Esophagus muscularis mucosa (tissue), 4 donors: ENCODE measurements at regions not wholly inside any gene's neighbourhood (a gene's known extent, or its start where the extent isn't known, plus 50 kb on each side); places are given as distances from the start of the nearest gene placed in this dataset.

Experiments
- DNase-seq: peaks from one replicate; pipeline ENCODE4 v3.0.0-alpha.2; 2017; ENCODE audit errors: extremely low spot score
- H3K27ac ChIP-seq, 4 donors: fragments of 200-600 bp; sonication (generic); replicated peaks in 1 of 4; 1 replicate in 3 of 4; 2 replicates in 1 of 4; pipeline ENCODE4 v1.5.1; 2016 to 2019; ENCODE audit warnings: mild to moderate bottlenecking in 1 of 4
- H3K27me3 ChIP-seq, 4 donors: fragments of 200-600 bp; sonication (generic); one replicate each; pipeline versions ENCODE4 v1.5.1 to v1.6.0; 2016 to 2019
- H3K36me3 ChIP-seq, 4 donors: fragments of 200-600 bp; sonication (generic); one replicate each; pipeline ENCODE4 v1.5.1; 2016 to 2019
- H3K4me1 ChIP-seq, 4 donors: fragments of 200-600 bp; sonication (generic); one replicate each; pipeline ENCODE4 v1.5.1; 2016 to 2019
- H3K4me3 ChIP-seq, 4 donors: fragments of 200-600 bp; sonication (generic); 1 replicate in 2 of 4; 2 replicates in 2 of 4; pipeline ENCODE4 v1.5.1; 2016 to 2019; ENCODE audit warnings: mild to moderate bottlenecking in 4 of 4, moderate library complexity in 1 of 4
- H3K9me3 ChIP-seq, 4 donors: fragments of 200-600 bp; sonication (generic); 1 replicate in 3 of 4; 2 replicates in 1 of 4; pipeline ENCODE4 v1.5.1; 2016 to 2019
- EP300 ChIP-seq: sonication (generic); formaldehyde crosslinking; IDR thresholded peaks from one replicate; pipeline ENCODE4 v1.6.1; 2017; ENCODE audit warnings: antibody characterized with exemption
- POLR2A ChIP-seq: fragments of 450-650 bp; IDR thresholded peaks from one replicate; pipeline ENCODE4 v1.6.1; 2017; ENCODE audit warnings: antibody characterized with exemption, moderate library complexity, mild to moderate bottlenecking, low read depth
- POLR2AphosphoS5 ChIP-seq, 2 donors: sonication (generic); formaldehyde crosslinking; IDR thresholded peaks; one replicate each; pipeline ENCODE4 v1.6.1; 2017; ENCODE audit warnings: antibody characterized with exemption in 2 of 2
- WGBS: methylation state at CpG from one replicate; pipeline ENCODE4 v1.1.5; 2018; 5-methylcytosine and 5-hydroxymethylcytosine counted together
- intact Hi-C: fragments of 100-400 bp; cut with DNase I; formaldehyde crosslinking; loops from one replicate; pipeline ENCODE4 v1.15.1; 2023
- TF ChIP-seq, protein P1 (sequence below), 3 experiments: fragments of 200-600 bp in 2 of 3; fragments of 450-650 bp in 1 of 3; sonication (generic) in 2 of 3; IDR thresholded peaks; one replicate each; pipeline ENCODE4 v1.5.1; 2017 to 2019; ENCODE audit warnings: antibody characterized with exemption in 3 of 3, mild to moderate bottlenecking in 2 of 3, moderate library complexity in 1 of 3

DNA sequence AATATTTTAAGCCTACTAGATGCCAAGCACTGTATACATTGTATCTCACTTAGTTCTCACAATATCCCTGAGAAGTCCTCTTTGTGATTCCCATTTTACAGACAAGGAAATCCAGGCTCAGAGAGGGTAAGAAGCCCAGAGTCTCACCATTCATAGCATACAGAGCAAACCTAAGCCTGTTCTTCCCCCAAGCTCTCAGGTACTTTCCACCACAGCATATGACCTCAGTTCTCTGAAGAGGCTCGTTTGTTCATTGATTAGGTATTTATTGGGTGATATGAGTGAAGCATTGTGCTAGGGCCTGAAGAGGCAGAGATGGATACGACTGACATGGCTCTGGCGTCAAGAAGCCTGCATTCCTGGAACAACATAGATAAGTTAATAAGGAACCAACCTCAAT is 310.9 kb upstream of the UMPS start:
- intact Hi-C loops: no loop called here
- TF ChIP-seq POLR2A (no peak), POLR2AphosphoS5 (IDR thresholded peaks at IDR 0.05) (no peak), EP300 (no peak)
- TF ChIP-seq, protein P1, sequence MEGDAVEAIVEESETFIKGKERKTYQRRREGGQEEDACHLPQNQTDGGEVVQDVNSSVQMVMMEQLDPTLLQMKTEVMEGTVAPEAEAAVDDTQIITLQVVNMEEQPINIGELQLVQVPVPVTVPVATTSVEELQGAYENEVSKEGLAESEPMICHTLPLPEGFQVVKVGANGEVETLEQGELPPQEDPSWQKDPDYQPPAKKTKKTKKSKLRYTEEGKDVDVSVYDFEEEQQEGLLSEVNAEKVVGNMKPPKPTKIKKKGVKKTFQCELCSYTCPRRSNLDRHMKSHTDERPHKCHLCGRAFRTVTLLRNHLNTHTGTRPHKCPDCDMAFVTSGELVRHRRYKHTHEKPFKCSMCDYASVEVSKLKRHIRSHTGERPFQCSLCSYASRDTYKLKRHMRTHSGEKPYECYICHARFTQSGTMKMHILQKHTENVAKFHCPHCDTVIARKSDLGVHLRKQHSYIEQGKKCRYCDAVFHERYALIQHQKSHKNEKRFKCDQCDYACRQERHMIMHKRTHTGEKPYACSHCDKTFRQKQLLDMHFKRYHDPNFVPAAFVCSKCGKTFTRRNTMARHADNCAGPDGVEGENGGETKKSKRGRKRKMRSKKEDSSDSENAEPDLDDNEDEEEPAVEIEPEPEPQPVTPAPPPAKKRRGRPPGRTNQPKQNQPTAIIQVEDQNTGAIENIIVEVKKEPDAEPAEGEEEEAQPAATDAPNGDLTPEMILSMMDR (IDR thresholded peaks at IDR 0.05): no peak
- Histone ChIP-seq H3K27ac (peak overlapping the region in 3 of 4 donors; percentile 68 to 72 (median 69)), H3K36me3 (peaks cover 0 to 66% (median 21%) of the 10 kb centered on the region in 4 donors), H3K9me3 (no peaks in the 10 kb centered on the region), H3K4me1 (peaks cover 3 to 41% (median 27%) of the 10 kb centered on the region in 4 donors), H3K27me3 (no peaks in the 10 kb centered on the region), H3K4me3 (no peak overlapping the region)
- 84% methylated on average over 3 of the region's 3 CpGs for WGBS
- no peak for DNase-seq

DNA sequence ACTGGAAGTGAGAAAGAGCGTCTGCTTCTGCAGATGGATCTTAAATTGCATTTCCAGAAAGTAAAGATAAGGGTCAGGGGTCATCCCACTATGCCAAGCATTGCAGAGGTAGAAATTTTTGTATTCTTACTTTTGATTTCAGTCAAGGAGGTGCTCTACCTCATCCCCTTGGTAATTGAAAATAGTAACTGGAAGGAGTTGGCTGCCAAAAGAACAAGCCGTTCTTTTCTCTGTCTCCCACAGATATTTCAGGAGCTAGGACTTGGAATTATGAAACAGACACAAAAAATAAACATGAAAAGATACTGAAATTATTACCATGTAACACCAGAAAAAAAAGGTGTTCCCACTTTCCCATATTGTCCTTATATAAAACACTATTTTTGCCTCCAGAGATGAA is 309.9 kb upstream of the UMPS start:
- 74% methylated on average over 2 of the region's 2 CpGs for WGBS
- no peak overlapping the region for H3K4me3 ChIP-seq
- H3K27me3 ChIP-seq: no peaks in the 10 kb centered on the region
- no peak for DNase-seq
- H3K9me3 ChIP-seq: no peaks in the 10 kb centered on the region
- H3K4me1 ChIP-seq: peaks cover 3 to 41% (median 27%) of the 10 kb centered on the region in 4 donors
- intact Hi-C loops: no loop called here
- H3K27ac ChIP-seq: peak overlapping the region; percentile 69 to 76 (median 72)
- TF ChIP-seq POLR2A (no peak), EP300 (no peak), POLR2AphosphoS5 (IDR thresholded peaks at IDR 0.05) (peak in 1 of 2 donors; percentile 69)
- TF ChIP-seq, protein P1 (IDR thresholded peaks at IDR 0.05): no peak
- H3K36me3 ChIP-seq: peaks cover 5 to 66% (median 21%) of the 10 kb centered on the region in 4 donors

DNA sequence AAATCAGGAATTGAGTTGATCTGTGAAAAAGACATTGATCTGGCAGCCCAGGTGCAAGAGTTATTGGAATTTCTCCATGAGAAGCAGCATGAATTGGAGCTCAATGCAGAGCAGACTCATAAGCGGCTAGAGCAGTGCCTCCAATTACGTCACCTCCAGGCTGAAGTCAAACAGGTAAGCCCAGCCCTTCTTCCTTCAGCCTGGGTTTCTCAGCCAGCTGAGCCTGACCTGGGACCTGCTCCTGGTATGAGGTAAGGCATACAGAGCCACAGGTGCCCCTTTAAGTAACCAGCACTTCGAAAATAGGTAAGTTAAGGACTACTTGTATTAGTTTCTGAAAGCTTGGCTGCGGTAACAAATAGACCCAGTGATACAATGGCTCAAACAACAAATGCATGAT is 307.4 kb upstream of the UMPS start:
- Histone ChIP-seq H3K9me3 (no peaks in the 10 kb centered on the region), H3K4me3 (no peak overlapping the region), H3K4me1 (peaks cover 3 to 33% (median 25%) of the 10 kb centered on the region in 4 donors), H3K27me3 (no peaks in the 10 kb centered on the region), H3K36me3 (peaks cover 5 to 58% (median 15%) of the 10 kb centered on the region in 4 donors), H3K27ac (no peak overlapping the region)
- DNase-seq: no peak
- intact Hi-C loops: no loop called here
- TF ChIP-seq, protein P1 (IDR thresholded peaks at IDR 0.05): no peak
- TF ChIP-seq POLR2AphosphoS5 (IDR thresholded peaks at IDR 0.05) (no peak), EP300 (no peak), POLR2A (no peak)
- WGBS: 95% methylated on average over 4 of the region's 4 CpGs

DNA sequence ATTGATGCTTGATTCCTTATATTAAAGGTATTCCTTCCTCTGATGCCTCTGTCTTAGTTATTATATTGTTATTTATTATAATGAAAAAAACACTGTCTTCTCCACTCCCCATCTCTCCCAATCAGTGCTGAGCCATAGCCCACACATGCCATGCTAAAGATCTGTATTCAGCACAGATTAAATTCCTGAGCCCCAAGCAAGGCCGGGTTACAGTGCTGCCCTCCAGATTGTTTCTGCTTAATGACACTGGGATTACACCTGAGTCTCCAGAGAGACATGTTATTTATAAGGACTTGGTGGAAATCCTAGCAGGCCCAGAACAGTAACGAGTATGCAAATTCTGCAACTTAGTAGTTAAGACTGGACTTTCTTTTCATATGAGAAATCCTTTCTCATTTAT is 305.9 kb upstream of the UMPS start:
- H3K9me3 ChIP-seq: no peaks in the 10 kb centered on the region
- H3K27me3 ChIP-seq: no peaks in the 10 kb centered on the region
- intact Hi-C loops: no loop called here
- H3K36me3 ChIP-seq: peaks cover 5 to 53% (median 15%) of the 10 kb centered on the region in 4 donors
- peaks cover 3 to 23% (median 20%) of the 10 kb centered on the region in 4 donors for H3K4me1 ChIP-seq
- no peak overlapping the region for H3K27ac ChIP-seq
- TF ChIP-seq, protein P1 (IDR thresholded peaks at IDR 0.05): no peak
- no peak for TF ChIP-seq POLR2A
- TF ChIP-seq POLR2AphosphoS5 (IDR thresholded peaks at IDR 0.05): no peak
- no peak for TF ChIP-seq EP300
- WGBS: 87% methylated on average over 2 of the region's 2 CpGs
- DNase-seq: no peak
- H3K4me3 ChIP-seq: no peak overlapping the region

DNA sequence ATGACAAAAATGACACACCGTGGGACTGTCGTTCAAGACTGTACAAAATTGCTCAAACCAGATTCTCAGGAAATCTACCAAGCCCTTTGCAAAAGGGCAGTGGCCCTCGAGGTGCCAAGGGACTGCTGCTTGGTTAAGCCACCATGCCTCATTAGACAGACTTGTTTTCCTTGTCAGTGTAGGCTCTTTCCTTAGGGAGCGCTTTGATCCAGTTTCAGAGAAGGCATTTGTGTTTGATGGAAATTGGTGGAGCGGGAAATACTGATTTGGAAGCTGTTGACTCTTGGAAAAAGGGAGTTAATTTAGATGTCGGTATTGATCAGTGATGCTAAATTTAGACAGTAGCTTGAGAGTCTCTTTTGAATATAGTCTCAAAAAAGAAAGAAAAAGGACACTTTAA is 304.3 kb upstream of the UMPS start:
- 94% methylated on average over 6 of the region's 6 CpGs for WGBS
- TF ChIP-seq POLR2AphosphoS5 (IDR thresholded peaks at IDR 0.05): no peak
- TF ChIP-seq EP300: no peak
- TF ChIP-seq, protein P1 (IDR thresholded peaks at IDR 0.05): no peak
- no peak for TF ChIP-seq POLR2A

More for the DNA sequence above, 304.3 kb upstream of the UMPS start:
- intact Hi-C loops: no loop called here
- no peaks in the 10 kb centered on the region for H3K9me3 ChIP-seq
- H3K27ac ChIP-seq: no peak overlapping the region
- H3K4me3 ChIP-seq: no peak overlapping the region
- H3K27me3 ChIP-seq: no peaks in the 10 kb centered on the region
- DNase-seq: no peak
- H3K4me1 ChIP-seq: peaks cover 0 to 8% (median 7%) of the 10 kb centered on the region in 4 donors
- peaks cover 10 to 55% (median 20%) of the 10 kb centered on the region in 4 donors for H3K36me3 ChIP-seq
